DOHH2 (cell line): ENCODE measurements at regions not wholly inside any gene's neighbourhood (a gene's known extent, or its start where the extent isn't known, plus 50 kb on each side); places are given as distances from the start of the nearest gene placed in this dataset.
"Not testable (repeated sequence)": the region's sequence is repeated elsewhere in the genome, so short reads cannot be mapped to it uniquely, and the experiment has no call there.

Source experiments
- EZH2phosphoT487 ChIP-seq: fragments of 200-600 bp; sonication (generic); IDR thresholded peaks from 2 replicates; pipeline ENCODE4 v1.6.1; 2017; ENCODE audit warnings: borderline replicate concordance, mild to moderate bottlenecking, antibody characterized with exemption, low read length, moderate library complexity, mixed read lengths
- TF ChIP-seq, protein P1 (sequence below): fragments of 200-600 bp; sonication (generic); IDR thresholded peaks from one replicate; pipeline ENCODE4 v1.5.1; 2014; ENCODE audit warnings: antibody characterized with exemption, mild to moderate bottlenecking, low read depth, low read length; ENCODE audit not compliant: poor library complexity, severe bottlenecking

GRCh38 chr6:60810216-60810615, 1475.8 kb downstream of the KHDRBS2 start:
- TF ChIP-seq, protein P1, sequence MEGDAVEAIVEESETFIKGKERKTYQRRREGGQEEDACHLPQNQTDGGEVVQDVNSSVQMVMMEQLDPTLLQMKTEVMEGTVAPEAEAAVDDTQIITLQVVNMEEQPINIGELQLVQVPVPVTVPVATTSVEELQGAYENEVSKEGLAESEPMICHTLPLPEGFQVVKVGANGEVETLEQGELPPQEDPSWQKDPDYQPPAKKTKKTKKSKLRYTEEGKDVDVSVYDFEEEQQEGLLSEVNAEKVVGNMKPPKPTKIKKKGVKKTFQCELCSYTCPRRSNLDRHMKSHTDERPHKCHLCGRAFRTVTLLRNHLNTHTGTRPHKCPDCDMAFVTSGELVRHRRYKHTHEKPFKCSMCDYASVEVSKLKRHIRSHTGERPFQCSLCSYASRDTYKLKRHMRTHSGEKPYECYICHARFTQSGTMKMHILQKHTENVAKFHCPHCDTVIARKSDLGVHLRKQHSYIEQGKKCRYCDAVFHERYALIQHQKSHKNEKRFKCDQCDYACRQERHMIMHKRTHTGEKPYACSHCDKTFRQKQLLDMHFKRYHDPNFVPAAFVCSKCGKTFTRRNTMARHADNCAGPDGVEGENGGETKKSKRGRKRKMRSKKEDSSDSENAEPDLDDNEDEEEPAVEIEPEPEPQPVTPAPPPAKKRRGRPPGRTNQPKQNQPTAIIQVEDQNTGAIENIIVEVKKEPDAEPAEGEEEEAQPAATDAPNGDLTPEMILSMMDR, result not testable (repeated sequence)
- not testable (repeated sequence) for TF ChIP-seq EZH2phosphoT487
